ENCODE measurements at regions not wholly inside any gene's neighbourhood (a gene's known extent, or its start where the extent isn't known, plus 50 kb on each side); places are given as distances from the start of the nearest gene placed in this dataset.

- DNase-seq (ENCODE audit: low read depth in 1 of 2, low spot score in 1 of 2), result no peak
These were observed 273.1 kb upstream of the RTL1 start for GRCh38 chr14:101176535-101177205.

DNA sequence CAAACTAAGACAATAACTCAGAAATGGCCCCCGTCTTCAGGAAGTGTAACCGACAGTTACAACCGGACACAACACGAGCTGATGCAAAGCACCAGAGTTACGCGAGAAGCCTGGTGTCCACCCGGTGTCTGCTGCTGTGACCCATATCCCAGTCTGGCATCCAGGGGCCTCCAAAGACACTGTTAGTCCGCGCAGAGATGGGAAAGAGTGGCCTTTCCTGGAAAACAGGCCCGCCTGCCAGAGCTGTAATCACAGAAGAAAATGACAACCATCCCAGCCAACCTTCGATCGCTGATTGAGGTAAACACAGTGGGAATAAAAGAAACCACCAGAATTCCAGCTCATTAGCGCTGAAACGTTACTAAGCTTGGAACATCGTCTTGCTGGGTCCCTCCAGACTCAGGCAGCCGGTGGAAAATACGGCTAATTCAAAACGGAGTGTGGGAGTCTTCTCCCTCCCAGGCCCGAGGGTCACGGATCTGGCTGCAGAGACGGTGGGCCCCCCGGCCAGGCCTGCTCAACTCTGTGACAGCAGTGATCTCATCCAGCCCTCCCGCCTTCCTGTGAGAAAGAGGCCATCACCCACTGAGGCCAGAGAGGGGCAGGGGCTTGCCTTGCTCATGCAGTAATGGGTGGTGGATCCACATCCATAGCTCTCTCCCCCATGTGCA is 273.9 kb upstream of the RTL1 start:
- no peak for DNase-seq (ENCODE audit: low read depth in 1 of 2, low spot score in 1 of 2)

GRCh38 chr14:101178184-101179072 is 274.9 kb upstream of the RTL1 start:
- DNase-seq (ENCODE audit: low read depth in 1 of 2, low spot score in 1 of 2), result no peak

GRCh38 chr14:101179691-101180211 is 276.2 kb upstream of the RTL1 start:
- no peak for DNase-seq (ENCODE audit: low read depth in 1 of 2, low spot score in 1 of 2)

DNA sequence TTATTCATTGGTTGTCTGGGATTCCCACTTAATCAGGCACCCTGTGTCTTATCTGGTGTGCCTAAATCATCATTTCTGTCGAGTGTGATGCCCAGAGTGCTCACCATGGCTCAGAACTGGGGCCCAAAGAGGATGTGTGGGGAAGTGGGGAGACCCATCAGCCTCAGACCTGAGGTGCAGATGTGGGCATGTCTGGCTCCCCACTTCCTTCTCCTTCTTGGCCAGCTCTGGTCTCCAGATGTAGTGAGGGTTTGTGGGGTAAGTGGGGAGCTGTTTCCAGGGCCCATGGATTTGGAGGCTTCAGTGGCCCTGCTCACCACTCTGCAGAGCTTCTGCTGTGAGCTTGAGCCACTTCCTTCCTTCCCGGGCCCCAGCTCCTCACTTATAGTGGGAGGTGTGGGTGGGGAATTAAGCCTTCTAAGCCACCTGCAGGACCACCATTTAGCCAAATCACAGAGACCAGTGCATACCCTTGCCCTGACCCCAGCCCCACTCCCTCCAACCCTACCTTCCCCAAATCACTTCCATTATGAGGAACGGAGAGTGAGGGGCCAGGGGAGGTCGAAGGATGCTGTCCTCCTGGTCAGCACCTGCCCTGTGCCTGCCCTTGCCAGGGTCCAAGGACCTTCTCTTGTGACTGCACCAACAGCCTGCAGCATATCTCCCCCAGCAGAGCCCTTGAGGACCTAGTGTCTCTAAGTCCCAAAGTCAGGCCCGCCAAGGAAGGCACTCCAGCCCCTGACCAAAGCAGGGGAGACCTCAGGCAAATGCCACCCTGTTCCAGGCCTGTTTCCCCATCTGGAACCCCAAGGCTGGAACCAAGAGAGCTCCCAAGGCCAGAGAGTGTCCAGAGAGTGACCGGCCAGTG is 278.2 kb upstream of the RTL1 start:
- no peak for DNase-seq (ENCODE audit: low read depth in 1 of 2, low spot score in 1 of 2)

DNA sequence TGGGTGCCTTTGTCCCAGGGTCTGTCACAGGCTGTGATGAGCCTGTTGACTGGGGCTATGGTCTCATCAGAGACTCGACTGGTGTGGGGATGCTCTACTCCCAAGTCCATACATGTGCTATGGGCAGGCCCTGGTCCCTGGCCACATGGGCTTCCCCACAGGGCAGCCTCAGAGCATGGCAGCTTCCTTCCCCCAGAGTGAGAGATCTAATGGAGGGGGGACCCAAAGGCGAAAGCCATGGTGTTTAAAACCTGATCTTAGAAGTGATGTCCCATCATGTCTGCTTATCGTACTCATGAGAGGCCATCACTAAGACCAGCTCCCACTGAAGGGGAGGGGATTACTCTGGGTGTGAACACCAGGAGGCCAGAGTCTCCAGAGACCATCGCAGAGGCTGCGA is 279.0 kb upstream of the RTL1 start:
- no peak for DNase-seq (ENCODE audit: low read depth in 1 of 2, low spot score in 1 of 2)

GRCh38 chr14:101183376-101184103 is 280.0 kb upstream of the RTL1 start:
- no peak for DNase-seq (ENCODE audit: low read depth in 1 of 2, low spot score in 1 of 2)

DNA sequence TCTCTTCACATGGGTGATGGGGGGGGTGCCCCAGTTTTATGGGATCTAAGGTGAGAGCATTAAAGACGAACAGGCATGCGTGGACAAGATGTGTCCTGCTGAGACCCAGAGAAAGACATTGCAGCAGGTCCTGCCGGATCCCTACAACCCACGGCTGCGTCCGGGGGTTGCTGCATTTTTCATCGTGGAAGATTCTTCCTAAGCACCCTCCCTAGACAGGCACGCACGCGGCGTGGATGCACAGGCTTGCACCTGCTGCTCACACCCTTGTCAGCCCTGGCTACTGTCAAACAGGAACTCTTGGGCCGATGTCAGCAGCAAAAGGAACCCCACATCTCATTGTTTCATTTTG is 280.6 kb upstream of the RTL1 start:
- DNase-seq (ENCODE audit: low read depth in 1 of 2, low spot score in 1 of 2), result no peak

GRCh38 chr14:101184572-101184971 is 281.1 kb upstream of the RTL1 start:
- no peak for DNase-seq (ENCODE audit: low read depth in 1 of 2, low spot score in 1 of 2)

- no peak for DNase-seq (ENCODE audit: low read depth in 1 of 2, low spot score in 1 of 2)
These were observed 281.7 kb upstream of the RTL1 start for GRCh38 chr14:101185073-101185835.

- DNase-seq (ENCODE audit: low read depth in 1 of 2, low spot score in 1 of 2), result no peak
These were observed 282.4 kb upstream of the RTL1 start for GRCh38 chr14:101185946-101186345.

DNA sequence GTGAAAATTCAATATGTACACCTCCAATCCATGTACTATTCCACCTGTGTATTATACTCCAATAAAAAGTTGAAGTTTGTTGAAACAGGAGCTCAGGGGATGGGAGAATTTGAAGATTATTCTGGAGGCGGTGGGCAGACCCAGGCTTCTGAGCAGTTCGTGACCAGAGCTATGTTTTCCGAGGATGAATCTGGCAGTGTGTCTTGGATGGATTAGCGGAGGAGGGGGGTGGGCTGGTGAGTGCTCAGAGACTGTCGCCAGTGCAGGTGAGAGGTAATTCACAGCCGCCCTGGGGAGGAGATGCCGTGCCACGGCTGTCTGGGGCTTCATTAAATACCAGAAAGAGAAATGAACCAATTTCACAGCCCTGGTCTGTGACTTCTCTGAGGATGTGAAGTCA is 283.0 kb upstream of the RTL1 start:
- DNase-seq (ENCODE audit: low read depth in 1 of 2, low spot score in 1 of 2), result no peak

GRCh38 chr14:101186992-101187815 is 283.7 kb upstream of the RTL1 start:
- DNase-seq (ENCODE audit: low read depth in 1 of 2, low spot score in 1 of 2), result no peak

DNA sequence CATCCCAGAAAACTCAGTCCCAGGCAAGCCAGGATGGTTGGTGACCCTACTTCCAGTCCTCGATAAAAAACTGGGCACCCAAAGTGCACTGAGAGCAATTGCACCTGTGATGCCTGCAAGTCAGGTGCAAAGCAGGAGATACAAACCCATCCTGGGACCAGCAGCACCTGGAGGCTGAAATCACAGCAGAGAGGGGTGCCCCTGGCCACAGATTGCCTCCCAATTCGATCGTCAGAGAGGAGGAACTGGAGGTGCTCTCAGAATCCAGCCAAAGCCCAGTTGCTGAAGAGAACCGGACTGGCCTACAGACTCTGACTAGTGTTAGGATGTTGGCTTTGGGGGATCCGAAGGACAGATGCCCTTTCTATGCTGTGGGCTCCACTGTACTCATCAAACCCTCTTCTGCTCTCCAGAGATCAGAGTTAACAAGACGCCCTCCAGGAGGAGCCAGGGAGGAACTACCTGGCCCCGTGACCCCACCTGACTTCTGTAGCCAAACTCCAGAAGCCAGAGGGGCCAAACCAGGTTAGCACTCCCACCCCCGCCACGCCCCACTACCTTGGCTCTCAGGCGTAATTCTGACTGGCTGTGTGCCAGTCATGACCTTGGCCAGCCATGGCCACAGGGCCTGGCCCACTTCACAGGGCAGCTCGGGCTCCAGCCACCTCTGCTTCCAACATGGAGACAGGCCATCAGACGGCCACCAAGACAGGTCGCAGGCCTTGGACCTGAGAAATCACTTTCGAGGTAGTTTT is 284.5 kb upstream of the RTL1 start:
- no peak for DNase-seq (ENCODE audit: low read depth in 1 of 2, low spot score in 1 of 2)

DNA sequence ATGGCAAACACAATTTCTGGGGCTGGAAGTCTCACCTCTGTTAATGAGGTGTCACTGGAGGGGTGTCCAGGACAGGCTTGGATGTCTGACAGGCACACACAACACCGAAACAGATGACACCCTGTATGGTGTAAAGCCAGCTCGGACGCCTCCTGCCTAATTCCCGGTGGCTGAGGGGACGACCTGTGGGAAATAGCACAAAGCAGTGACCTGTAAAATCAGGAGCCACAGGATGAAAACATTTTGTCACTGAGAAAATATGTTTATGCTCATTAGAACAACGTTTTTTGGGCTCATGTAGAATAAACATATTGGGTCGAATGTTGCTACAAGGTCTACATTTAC is 285.0 kb upstream of the RTL1 start:
- DNase-seq (ENCODE audit: low read depth in 1 of 2, low spot score in 1 of 2), result no peak

DNA sequence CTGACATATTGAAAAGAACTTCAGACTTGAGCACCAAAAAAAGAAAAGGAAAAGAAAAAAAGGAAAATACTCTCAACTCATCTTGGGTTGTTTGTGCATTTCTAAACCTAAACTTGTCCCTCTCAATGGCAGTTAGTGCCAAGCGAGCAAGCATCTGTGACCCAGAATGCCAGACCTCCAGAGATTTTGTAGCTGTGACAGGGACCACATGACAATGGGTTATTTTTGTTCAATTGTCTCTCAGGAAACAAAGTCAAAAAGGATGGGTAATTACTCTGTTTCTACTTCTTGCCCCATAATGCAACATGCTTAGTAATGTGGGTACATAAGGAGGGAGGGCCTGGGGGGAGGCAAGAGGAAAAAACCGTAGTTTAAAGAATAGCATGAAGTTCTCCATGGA is 285.7 kb upstream of the RTL1 start:
- DNase-seq (ENCODE audit: low read depth in 1 of 2, low spot score in 1 of 2), result no peak

DNA sequence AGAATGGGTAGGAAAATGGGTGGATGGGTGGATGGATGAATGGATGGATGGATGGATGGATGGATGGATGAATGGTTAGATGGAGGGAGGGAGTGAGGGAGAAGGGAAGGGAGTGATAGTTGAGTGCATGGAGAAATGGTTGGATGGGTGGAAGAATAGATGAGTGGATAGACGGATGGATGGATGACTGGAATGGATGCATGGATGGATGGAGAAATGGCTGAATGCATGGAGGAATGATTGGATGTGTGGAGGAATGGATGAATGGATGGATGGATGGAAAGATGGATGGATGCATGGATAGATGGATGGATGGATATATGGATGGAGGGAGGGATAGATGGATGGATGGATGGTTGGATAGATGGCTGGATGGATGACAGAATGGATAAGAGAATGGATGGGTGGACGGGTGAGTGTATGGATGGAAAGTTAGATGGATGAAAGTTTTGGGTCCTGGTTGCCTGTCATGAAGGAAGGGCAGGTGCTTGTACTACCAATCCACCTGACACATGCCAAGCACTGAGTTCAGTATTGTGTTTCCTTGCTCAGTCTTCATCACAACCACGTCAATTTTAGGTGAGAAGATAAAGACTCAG is 286.5 kb upstream of the RTL1 start:
- DNase-seq (ENCODE audit: low read depth in 1 of 2, low spot score in 1 of 2), result no peak

Data from activated T-helper 1 cell treated with anti-CD3 and anti-CD28 coated beads, Interleukin-2, amount 50 U/mL, for 16 hours (primary cell).